PFSK-1 (cell line): ENCODE measurements at regions not wholly inside any gene's neighbourhood (a gene's known extent, or its start where the extent isn't known, plus 50 kb on each side); places are given as distances from the start of the nearest gene placed in this dataset.

ENCODE experiments used
- POLR2AphosphoS5 ChIP-seq: IDR thresholded peaks from 2 replicates; pipeline ENCODE4 v1.6.1; 2012; ENCODE audit warnings: low read depth, mild to moderate bottlenecking, control low read depth, low read length, moderate library complexity
- REST ChIP-seq, 2 experiments: IDR thresholded peaks; 2 replicates each; pipeline versions ENCODE4 v1.6.1 to v1.8.0; 2011 to 2012; ENCODE audit warnings: low read depth in 2 of 2, low read length in 2 of 2, control low read depth in 1 of 2, inconsistent platforms in 1 of 2, mild to moderate bottlenecking in 1 of 2, moderate library complexity in 1 of 2; ENCODE audit not compliant: insufficient read depth in 1 of 2
- SIN3A ChIP-seq: IDR thresholded peaks from 2 replicates; pipeline ENCODE4 v1.6.1; 2012; ENCODE audit warnings: mild to moderate bottlenecking, low read length, moderate library complexity, borderline replicate concordance; ENCODE audit not compliant: insufficient read depth

DNA sequence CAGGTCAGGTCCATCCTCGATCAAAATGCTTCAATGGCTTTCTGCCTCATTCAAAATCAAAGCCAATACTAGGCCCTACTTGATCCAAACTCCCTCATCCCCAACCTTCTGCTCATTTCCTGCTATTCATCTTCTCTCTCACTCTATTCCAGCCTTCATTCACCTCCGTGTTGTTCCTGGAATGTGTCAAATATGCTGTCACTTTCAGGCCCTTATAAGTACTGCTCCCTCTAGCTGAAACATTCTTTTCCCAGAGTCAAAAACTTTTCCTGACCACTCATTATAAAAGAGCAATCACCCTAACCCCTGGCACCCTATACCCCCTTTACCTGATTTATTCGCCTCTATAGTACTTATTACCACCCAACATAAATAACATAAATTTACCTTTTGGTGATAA is 303.7 kb upstream of the PMFBP1 start:
- TF ChIP-seq REST (IDR thresholded peaks at IDR 0.05; ENCODE audit: insufficient read depth in 1 of 2, low read depth in 2 of 2, low read length in 2 of 2) (no peak), SIN3A (no peak), POLR2AphosphoS5 (no peak)
